ENCODE measurements at regions not wholly inside any gene's neighbourhood (a gene's known extent, or its start where the extent isn't known, plus 50 kb on each side); places are given as distances from the start of the nearest gene placed in this dataset.

DNA sequence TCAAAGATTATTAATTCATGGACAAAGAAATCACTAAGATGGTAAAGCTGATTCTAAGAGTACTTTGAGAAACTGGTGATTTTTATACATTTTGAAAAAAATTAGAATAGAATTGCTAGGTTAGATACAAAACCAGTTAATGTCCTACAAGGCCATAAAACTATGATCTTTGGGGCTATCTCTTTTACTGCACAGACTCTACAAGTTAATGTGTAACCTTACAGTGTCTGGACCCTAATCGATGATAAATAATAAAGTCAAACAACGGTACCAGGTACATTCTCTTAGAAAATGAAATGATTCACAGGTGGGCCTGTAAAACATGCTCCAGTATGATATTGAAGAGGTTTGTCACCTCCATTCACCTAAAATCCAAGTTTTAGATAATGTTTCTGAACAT, 199.8 kb upstream of the LYZL1 start:
- TF ChIP-seq, protein P1, sequence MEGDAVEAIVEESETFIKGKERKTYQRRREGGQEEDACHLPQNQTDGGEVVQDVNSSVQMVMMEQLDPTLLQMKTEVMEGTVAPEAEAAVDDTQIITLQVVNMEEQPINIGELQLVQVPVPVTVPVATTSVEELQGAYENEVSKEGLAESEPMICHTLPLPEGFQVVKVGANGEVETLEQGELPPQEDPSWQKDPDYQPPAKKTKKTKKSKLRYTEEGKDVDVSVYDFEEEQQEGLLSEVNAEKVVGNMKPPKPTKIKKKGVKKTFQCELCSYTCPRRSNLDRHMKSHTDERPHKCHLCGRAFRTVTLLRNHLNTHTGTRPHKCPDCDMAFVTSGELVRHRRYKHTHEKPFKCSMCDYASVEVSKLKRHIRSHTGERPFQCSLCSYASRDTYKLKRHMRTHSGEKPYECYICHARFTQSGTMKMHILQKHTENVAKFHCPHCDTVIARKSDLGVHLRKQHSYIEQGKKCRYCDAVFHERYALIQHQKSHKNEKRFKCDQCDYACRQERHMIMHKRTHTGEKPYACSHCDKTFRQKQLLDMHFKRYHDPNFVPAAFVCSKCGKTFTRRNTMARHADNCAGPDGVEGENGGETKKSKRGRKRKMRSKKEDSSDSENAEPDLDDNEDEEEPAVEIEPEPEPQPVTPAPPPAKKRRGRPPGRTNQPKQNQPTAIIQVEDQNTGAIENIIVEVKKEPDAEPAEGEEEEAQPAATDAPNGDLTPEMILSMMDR (IDR thresholded peaks at IDR 0.05) = no peak
- TF ChIP-seq POLR2A (IDR thresholded peaks at IDR 0.05) = no peak

Data from heart left ventricle (tissue), 13 donors.